WERI-Rb-1 (cell line): ENCODE measurements at regions not wholly inside any gene's neighbourhood (a gene's known extent, or its start where the extent isn't known, plus 50 kb on each side); places are given as distances from the start of the nearest gene placed in this dataset.

Experiments
- DNase-seq: peaks from one replicate; pipeline ENCODE4 v3.0.0-alpha.2; 2020
- H3K27ac ChIP-seq: fragments of 250-450 bp; sonication (Bioruptor Pico); 2 replicates; pipeline ENCODE4 v1.5.1; 2020; ENCODE audit warnings: mild to moderate bottlenecking, moderate library complexity
- H3K27me3 ChIP-seq: fragments of 250-450 bp; sonication (Bioruptor Pico); 2 replicates; pipeline ENCODE4 v1.5.1; 2021; ENCODE audit warnings: mild to moderate bottlenecking, low read depth, moderate library complexity; ENCODE audit not compliant: insufficient read depth, severe bottlenecking
- H3K36me3 ChIP-seq: fragments of 250-450 bp; sonication (Bioruptor Pico); 2 replicates; pipeline ENCODE4 v1.5.1; 2020; ENCODE audit warnings: mild to moderate bottlenecking, moderate library complexity
- H3K4me3 ChIP-seq: 2 replicates; pipeline ENCODE4 v1.5.1; 2011; ENCODE audit warnings: low read depth, mild to moderate bottlenecking, control low read depth, low read length
- H3K9me3 ChIP-seq: fragments of 250-450 bp; sonication (Bioruptor Pico); 2 replicates; pipeline ENCODE4 v1.5.1; 2021; ENCODE audit warnings: mild to moderate bottlenecking, moderate library complexity; ENCODE audit not compliant: severe bottlenecking
- TF ChIP-seq, protein P1 (sequence below): IDR thresholded peaks from 2 replicates; pipeline ENCODE4 v1.5.1; 2011; ENCODE audit warnings: low read depth, mild to moderate bottlenecking, control low read depth, inconsistent platforms, low read length

DNA sequence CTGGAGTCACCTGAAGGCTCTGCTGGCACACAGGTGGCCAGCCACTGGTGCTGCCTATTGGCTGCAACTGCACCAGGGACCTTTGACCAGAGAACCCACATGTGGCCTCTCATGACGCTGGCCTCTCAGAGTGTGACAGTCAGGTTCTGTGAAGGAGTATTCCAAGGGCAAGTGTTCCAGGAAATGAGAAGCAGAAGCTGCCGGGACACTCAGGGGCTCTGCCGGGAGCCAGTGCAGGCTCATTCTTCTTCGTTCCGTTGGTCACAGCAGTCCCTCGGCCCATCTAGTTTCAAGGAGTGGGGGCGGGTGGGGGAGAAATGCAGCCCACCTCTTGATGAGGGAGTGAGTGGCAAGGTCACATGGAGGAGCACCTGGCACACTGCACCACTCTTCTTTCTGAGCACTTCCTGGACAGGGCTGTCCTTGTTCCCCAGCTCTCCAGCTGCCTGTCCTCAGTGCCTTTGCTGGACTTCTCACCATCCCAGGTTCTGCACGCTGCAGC, 237.5 kb downstream of the GADD45G start:
- H3K4me3 ChIP-seq: no peak overlapping the region
- H3K27ac ChIP-seq: no peak overlapping the region
- no peak for DNase-seq
- H3K9me3 ChIP-seq: no peaks in the 10 kb centered on the region
- H3K36me3 ChIP-seq: no peaks in the 10 kb centered on the region
- TF ChIP-seq, protein P1, sequence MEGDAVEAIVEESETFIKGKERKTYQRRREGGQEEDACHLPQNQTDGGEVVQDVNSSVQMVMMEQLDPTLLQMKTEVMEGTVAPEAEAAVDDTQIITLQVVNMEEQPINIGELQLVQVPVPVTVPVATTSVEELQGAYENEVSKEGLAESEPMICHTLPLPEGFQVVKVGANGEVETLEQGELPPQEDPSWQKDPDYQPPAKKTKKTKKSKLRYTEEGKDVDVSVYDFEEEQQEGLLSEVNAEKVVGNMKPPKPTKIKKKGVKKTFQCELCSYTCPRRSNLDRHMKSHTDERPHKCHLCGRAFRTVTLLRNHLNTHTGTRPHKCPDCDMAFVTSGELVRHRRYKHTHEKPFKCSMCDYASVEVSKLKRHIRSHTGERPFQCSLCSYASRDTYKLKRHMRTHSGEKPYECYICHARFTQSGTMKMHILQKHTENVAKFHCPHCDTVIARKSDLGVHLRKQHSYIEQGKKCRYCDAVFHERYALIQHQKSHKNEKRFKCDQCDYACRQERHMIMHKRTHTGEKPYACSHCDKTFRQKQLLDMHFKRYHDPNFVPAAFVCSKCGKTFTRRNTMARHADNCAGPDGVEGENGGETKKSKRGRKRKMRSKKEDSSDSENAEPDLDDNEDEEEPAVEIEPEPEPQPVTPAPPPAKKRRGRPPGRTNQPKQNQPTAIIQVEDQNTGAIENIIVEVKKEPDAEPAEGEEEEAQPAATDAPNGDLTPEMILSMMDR: no peak
- no peaks in the 10 kb centered on the region for H3K27me3 ChIP-seq

DNA sequence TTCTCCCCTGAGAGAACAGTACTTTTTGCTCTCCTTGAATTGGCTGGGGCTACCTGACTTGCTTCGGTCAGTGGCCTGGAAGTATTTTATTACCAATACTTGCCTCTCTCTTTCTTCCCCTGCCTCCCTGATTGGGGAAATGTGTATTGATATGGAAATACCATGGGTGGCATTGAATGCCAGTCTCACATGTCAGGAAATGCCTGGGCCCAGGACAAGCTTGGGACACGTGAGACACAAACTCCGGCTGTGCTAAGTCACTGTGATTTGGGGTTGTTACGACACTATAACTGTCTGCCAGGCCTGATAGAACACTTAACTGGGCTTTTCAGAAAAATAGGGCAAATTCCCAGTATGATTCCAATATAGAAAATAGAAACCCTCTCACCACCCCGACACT, 238.3 kb downstream of the GADD45G start:
- Histone ChIP-seq H3K4me3 (no peak overlapping the region), H3K27me3 (no peaks in the 10 kb centered on the region), H3K9me3 (no peaks in the 10 kb centered on the region), H3K36me3 (no peaks in the 10 kb centered on the region), H3K27ac (no peak overlapping the region)
- TF ChIP-seq, protein P1: no peak
- DNase-seq: no peak

DNA sequence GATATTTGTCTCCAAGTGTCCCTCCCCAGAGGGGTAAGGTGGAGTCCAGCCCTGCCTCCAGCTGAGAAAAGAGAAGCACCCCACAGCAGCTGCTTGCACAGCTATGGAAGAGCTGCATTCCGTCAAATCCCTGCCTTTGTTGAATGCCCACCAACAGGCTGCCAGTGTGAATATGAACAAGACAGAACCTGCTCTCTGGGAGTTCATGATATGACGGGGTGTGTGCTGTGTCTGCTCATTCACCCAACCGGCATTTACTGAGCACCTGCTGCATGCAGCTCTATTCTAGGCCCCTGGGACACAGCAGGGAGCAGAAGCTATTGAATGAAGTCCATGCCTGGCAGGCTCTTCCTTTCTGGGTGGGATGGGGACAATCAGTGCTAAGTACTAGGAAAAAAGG, 238.8 kb downstream of the GADD45G start:
- no peak overlapping the region for H3K4me3 ChIP-seq
- TF ChIP-seq, protein P1: no peak

DNA sequence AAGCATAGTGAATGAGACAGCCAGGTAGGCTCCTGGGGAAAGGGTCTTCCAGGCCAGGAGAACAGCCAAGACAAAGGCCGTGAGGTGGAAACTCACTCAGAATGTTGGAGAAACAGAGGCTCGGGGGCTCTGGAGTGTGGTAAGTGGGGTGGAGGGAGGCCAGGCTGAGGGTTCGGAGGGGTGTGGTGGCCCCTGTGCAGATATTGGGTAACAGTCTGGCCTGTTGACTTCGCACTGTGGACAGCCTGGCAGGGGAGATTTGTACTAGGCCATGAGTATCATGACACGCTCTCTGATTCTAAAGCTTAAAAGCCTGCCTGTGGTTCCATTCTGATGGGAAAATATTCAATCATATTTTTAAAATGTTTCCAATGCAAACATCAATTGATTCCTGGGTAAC, 239.3 kb downstream of the GADD45G start:
- H3K9me3 ChIP-seq: no peaks in the 10 kb centered on the region

More for the DNA sequence above, 238.8 kb downstream of the GADD45G start:
- no peaks in the 10 kb centered on the region for H3K36me3 ChIP-seq
- no peak for DNase-seq
- no peak overlapping the region for H3K27ac ChIP-seq
- H3K27me3 ChIP-seq: no peaks in the 10 kb centered on the region
- H3K9me3 ChIP-seq: no peaks in the 10 kb centered on the region

DNA sequence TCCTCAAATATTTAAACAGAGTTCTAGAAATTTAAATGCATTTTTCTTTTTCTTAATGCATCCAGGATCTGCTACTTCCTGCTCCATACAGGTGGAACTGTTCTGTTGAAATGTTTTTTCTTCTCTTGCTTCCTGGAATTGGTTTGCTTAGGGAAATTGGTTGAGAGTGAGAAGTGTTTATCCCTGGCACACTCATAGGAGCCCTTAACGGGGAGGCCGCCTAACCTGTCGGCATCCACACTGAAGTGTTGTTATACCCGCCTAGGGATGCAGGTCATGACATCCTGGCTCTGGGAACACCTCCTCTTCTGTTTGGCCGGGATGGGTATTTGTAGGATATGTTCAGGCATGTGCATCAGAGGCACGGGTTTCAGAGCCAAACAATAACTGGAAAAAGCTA, 239.7 kb downstream of the GADD45G start:
- DNase-seq: no peak
- TF ChIP-seq, protein P1: no peak
- Histone ChIP-seq H3K27me3 (no peaks in the 10 kb centered on the region), H3K36me3 (no peaks in the 10 kb centered on the region), H3K4me3 (no peak overlapping the region), H3K27ac (no peak overlapping the region), H3K9me3 (no peaks in the 10 kb centered on the region)

More for the DNA sequence above, 239.3 kb downstream of the GADD45G start:
- TF ChIP-seq, protein P1: no peak
- no peak overlapping the region for H3K4me3 ChIP-seq
- H3K27me3 ChIP-seq: no peaks in the 10 kb centered on the region
- no peak overlapping the region for H3K27ac ChIP-seq
- no peaks in the 10 kb centered on the region for H3K36me3 ChIP-seq
- no peak for DNase-seq

DNA sequence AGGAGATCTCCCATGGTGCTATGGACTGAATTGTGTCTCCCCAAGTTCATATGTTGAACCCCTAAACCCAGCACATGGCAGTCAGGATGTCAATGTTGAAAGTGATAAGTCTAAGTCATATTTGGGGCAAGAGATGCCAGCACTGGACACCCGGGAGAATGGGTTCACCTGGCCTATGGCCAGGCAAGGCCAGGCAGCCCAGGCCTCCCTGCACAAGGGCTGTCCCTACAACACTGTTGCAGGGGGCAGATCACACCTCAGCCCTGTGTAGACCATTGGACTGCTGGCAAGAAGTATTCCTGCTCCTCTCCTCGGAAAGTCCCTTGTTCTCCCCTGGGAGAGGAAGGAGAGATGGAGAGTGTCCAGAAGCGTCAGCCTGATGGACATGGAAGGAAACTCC, 240.5 kb downstream of the GADD45G start:
- H3K27ac ChIP-seq: no peak overlapping the region
- no peak overlapping the region for H3K4me3 ChIP-seq
- no peaks in the 10 kb centered on the region for H3K36me3 ChIP-seq
- H3K27me3 ChIP-seq: no peaks in the 10 kb centered on the region
- DNase-seq: no peak
- TF ChIP-seq, protein P1: no peak
- H3K9me3 ChIP-seq: no peaks in the 10 kb centered on the region
